ENCODE measurements at regions not wholly inside any gene's neighbourhood (a gene's known extent, or its start where the extent isn't known, plus 50 kb on each side); places are given as distances from the start of the nearest gene placed in this dataset.

- Histone ChIP-seq H3K9me3 (ENCODE audit: control insufficient read depth, insufficient read depth, low read length) (no peaks in the 10 kb centered on the region), H3K36me3 (ENCODE audit: control insufficient read depth, insufficient read depth, low read length) (no peaks in the 10 kb centered on the region), H3K4me1 (ENCODE audit: control insufficient read depth, insufficient read depth, low read length) (no peaks in the 10 kb centered on the region; the same call in 1 of the 2 replicates), H3K27me3 (ENCODE audit: control insufficient read depth, insufficient read depth, low read length) (no peaks in the 10 kb centered on the region), H3K4me3 (ENCODE audit: low read length) (no peak overlapping the region), H3K27ac (ENCODE audit: low read length) (no peak overlapping the region)
- no CpG with 5 or more reads among the region's 4 CpGs for WGBS (ENCODE audit: insufficient coverage, insufficient read length)
- DNase-seq (ENCODE audit: low read depth, low spot score): no peak
Measured at GRCh38 chr5:158061451-158061850, 202.5 kb upstream of the CLINT1 start.

DNA sequence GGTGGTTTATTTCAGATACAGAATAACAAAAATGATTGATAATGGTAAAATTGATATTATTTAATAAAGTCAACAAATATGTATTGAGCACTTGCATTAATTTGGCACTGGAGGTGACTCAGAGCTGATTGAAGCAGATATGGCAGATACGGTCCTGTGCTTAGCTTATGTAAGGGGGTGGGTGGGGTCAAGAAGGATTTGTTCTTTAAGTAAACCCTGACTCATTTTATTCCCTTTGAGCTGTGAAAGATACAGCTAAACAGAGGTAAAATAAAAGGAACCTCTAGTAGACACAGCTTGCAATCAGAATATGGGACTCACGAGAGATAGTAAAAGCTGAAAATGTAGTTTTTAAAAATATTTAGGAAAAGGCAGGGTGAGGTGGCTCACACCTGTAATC is 201.3 kb upstream of the CLINT1 start:
- no peak for DNase-seq (ENCODE audit: low read depth, low spot score)
- Histone ChIP-seq H3K27me3 (ENCODE audit: control insufficient read depth, insufficient read depth, low read length) (no peaks in the 10 kb centered on the region), H3K27ac (ENCODE audit: low read length) (no peak overlapping the region), H3K4me1 (ENCODE audit: control insufficient read depth, insufficient read depth, low read length) (no peaks in the 10 kb centered on the region; the same call in 1 of the 2 replicates), H3K9me3 (ENCODE audit: control insufficient read depth, insufficient read depth, low read length) (no peaks in the 10 kb centered on the region), H3K36me3 (ENCODE audit: control insufficient read depth, insufficient read depth, low read length) (no peaks in the 10 kb centered on the region), H3K4me3 (ENCODE audit: low read length) (no peak overlapping the region)
- no CpG with 5 or more reads among the region's 2 CpGs for WGBS (ENCODE audit: insufficient coverage, insufficient read length)

DNA sequence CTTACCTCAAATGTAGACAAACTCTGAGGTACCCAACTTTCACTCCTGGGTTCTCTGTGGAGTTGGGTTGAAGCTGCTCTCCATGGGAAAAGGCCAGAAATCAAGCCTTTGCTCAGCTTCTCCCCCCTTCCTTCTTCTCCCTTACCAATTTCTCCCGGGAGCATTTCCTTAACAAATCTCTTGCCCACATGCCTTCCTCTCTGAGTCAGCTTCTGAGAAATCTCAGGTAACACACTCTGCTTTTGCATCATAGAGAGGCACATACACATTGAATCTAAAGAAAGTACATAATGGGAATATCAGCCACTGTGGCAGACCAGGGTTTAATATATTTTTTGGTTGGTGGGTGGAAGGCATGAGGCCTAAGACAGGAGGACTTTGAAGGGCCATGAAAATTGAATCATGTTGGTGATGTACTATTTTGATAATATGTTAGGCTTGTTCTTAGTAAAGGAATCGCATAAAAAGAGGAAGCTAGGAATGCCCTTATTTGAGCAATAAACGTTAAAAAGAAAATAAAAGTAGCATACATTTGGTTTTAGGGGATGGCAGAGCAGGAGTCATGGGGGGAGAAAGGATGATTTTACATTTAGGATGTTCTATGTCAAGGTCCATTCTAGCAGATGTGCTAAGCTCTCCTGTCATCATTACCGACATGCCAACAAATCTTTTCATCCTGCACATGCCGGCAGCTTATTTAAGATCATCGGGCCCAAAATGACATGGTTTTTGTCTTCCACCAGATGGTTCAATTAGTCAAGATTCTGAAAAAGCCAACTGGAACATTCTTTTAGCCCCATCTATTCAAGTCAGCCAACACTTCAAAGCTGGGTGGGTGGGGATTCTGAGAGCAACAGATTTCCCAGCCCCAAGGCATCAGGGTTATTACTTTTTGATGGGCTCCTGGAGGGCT is 199.5 kb upstream of the CLINT1 start:
- Histone ChIP-seq H3K27ac (ENCODE audit: low read length) (no peak overlapping the region), H3K4me3 (ENCODE audit: low read length) (no peak overlapping the region), H3K9me3 (ENCODE audit: control insufficient read depth, insufficient read depth, low read length) (no peaks in the 10 kb centered on the region), H3K4me1 (ENCODE audit: control insufficient read depth, insufficient read depth, low read length) (no peaks in the 10 kb centered on the region; the same call in 1 of the 2 replicates), H3K36me3 (ENCODE audit: control insufficient read depth, insufficient read depth, low read length) (no peaks in the 10 kb centered on the region), H3K27me3 (ENCODE audit: control insufficient read depth, insufficient read depth, low read length) (no peaks in the 10 kb centered on the region)
- no CpG with 5 or more reads among the region's 6 CpGs for WGBS (ENCODE audit: insufficient coverage, insufficient read length)
- no peak for DNase-seq (ENCODE audit: low read depth, low spot score)

GRCh38 chr5:158056130-158056825 is 197.3 kb upstream of the CLINT1 start:
- no peaks in the 10 kb centered on the region; the same call in 1 of the 2 replicates for H3K4me1 ChIP-seq (ENCODE audit: control insufficient read depth, insufficient read depth, low read length)
- no peak overlapping the region for H3K27ac ChIP-seq (ENCODE audit: low read length)
- no CpG with 5 or more reads among the region's 5 CpGs for WGBS (ENCODE audit: insufficient coverage, insufficient read length)
- H3K4me3 ChIP-seq (ENCODE audit: low read length): no peak overlapping the region
- DNase-seq (ENCODE audit: low read depth, low spot score): no peak
- H3K27me3 ChIP-seq (ENCODE audit: control insufficient read depth, insufficient read depth, low read length): no peaks in the 10 kb centered on the region
- H3K36me3 ChIP-seq (ENCODE audit: control insufficient read depth, insufficient read depth, low read length): no peaks in the 10 kb centered on the region
- no peaks in the 10 kb centered on the region for H3K9me3 ChIP-seq (ENCODE audit: control insufficient read depth, insufficient read depth, low read length)

- no peaks in the 10 kb centered on the region for H3K36me3 ChIP-seq (ENCODE audit: control insufficient read depth, insufficient read depth, low read length)
- WGBS (ENCODE audit: insufficient coverage, insufficient read length): no CpG with 5 or more reads among the region's 4 CpGs
- H3K27ac ChIP-seq (ENCODE audit: low read length): no peak overlapping the region
- H3K4me1 ChIP-seq (ENCODE audit: control insufficient read depth, insufficient read depth, low read length): no peaks in the 10 kb centered on the region; the same call in 1 of the 2 replicates
- no peaks in the 10 kb centered on the region for H3K27me3 ChIP-seq (ENCODE audit: control insufficient read depth, insufficient read depth, low read length)
- H3K4me3 ChIP-seq (ENCODE audit: low read length): no peak overlapping the region
- no peaks in the 10 kb centered on the region for H3K9me3 ChIP-seq (ENCODE audit: control insufficient read depth, insufficient read depth, low read length)
- DNase-seq (ENCODE audit: low read depth, low spot score): no peak
Measured at GRCh38 chr5:158055111-158055501, 196.2 kb upstream of the CLINT1 start.

DNA sequence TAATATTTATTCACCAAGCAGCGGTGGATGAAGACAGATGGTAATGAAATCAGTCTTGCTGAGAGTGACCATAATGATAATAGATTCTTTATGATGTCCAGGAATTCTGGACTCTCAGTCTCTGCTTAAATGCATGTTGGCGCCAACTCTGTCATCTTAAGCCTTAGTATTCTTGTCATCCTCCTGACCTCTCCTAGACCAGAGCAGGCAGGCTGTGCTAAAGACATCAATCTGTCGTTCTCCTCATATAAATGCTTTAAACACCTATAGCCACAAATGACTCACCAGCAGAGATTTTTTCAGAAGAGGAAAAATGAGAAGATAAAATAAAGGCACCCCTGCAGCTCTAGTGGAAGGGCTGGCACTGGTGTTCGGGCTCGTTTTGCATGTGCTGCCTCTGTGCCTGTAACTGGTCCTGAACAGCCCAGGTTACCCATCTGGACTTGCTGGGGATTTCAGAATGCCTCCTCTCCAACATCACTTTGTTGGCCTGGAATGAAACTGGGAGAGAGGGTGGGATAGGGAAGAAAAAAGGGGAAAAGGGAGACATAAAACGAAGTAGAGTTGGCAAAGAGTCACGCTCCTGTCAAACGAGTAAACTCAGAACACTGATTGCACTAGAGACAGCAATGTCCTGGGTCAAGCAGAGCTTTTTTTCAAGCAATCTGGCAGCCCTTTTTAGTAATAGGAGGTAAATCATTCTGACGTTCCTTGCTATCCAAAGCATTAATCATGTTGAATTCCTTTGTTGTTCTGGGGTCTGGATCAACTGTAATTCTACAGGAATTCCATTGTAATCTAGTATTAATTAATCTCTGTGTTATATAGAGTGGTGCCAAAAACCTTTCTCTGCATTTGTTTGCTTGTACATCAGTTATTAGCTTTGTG is 195.5 kb upstream of the CLINT1 start:
- Histone ChIP-seq H3K4me3 (ENCODE audit: low read length) (no peak overlapping the region), H3K27me3 (ENCODE audit: control insufficient read depth, insufficient read depth, low read length) (no peaks in the 10 kb centered on the region), H3K36me3 (ENCODE audit: control insufficient read depth, insufficient read depth, low read length) (no peaks in the 10 kb centered on the region), H3K9me3 (ENCODE audit: control insufficient read depth, insufficient read depth, low read length) (no peaks in the 10 kb centered on the region), H3K27ac (ENCODE audit: low read length) (no peak overlapping the region), H3K4me1 (ENCODE audit: control insufficient read depth, insufficient read depth, low read length) (no peaks in the 10 kb centered on the region; the same call in 1 of the 2 replicates)
- no peak for DNase-seq (ENCODE audit: low read depth, low spot score)
- no CpG with 5 or more reads among the region's 9 CpGs for WGBS (ENCODE audit: insufficient coverage, insufficient read length)

- H3K4me3 ChIP-seq (ENCODE audit: low read length): no peak overlapping the region
- H3K36me3 ChIP-seq (ENCODE audit: control insufficient read depth, insufficient read depth, low read length): no peaks in the 10 kb centered on the region
- DNase-seq (ENCODE audit: low read depth, low spot score): no peak
- no peaks in the 10 kb centered on the region for H3K9me3 ChIP-seq (ENCODE audit: control insufficient read depth, insufficient read depth, low read length)
- H3K27ac ChIP-seq (ENCODE audit: low read length): no peak overlapping the region
- no CpG with 5 or more reads among the region's 4 CpGs for WGBS (ENCODE audit: insufficient coverage, insufficient read length)
- H3K27me3 ChIP-seq (ENCODE audit: control insufficient read depth, insufficient read depth, low read length): no peaks in the 10 kb centered on the region
- no peaks in the 10 kb centered on the region for H3K4me1 ChIP-seq (ENCODE audit: control insufficient read depth, insufficient read depth, low read length)
Measured at GRCh38 chr5:158051036-158051435, 192.1 kb upstream of the CLINT1 start.

DNA sequence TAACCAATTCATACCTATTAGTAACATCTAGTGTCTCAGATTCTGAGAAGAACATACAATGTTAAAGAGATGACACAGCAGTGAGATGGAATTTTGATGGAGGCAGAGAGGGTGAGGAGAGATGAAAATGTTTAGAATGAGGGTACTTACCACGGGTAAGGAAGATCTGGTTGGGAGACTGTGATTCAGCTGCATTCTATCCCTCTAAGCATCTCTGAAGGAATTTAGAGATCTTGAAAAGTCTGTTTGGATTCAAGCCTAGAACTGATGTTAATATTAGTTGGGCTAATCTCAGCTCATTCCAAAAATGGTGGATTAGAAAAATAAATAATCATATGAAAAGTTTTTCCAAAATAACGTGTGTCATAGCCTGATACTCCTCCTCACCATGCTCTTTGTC is 191.5 kb upstream of the CLINT1 start:
- WGBS (ENCODE audit: insufficient coverage, insufficient read length): no CpG with 5 or more reads among the region's 2 CpGs
- DNase-seq (ENCODE audit: low read depth, low spot score): no peak
- no peaks in the 10 kb centered on the region for H3K27me3 ChIP-seq (ENCODE audit: control insufficient read depth, insufficient read depth, low read length)
- H3K4me1 ChIP-seq (ENCODE audit: control insufficient read depth, insufficient read depth, low read length): no peaks in the 10 kb centered on the region
- H3K27ac ChIP-seq (ENCODE audit: low read length): no peak overlapping the region
- H3K36me3 ChIP-seq (ENCODE audit: control insufficient read depth, insufficient read depth, low read length): no peaks in the 10 kb centered on the region
- no peaks in the 10 kb centered on the region for H3K9me3 ChIP-seq (ENCODE audit: control insufficient read depth, insufficient read depth, low read length)
- no peak overlapping the region for H3K4me3 ChIP-seq (ENCODE audit: low read length)

- Histone ChIP-seq H3K4me1 (ENCODE audit: control insufficient read depth, insufficient read depth, low read length) (no peaks in the 10 kb centered on the region), H3K9me3 (ENCODE audit: control insufficient read depth, insufficient read depth, low read length) (no peaks in the 10 kb centered on the region), H3K27ac (ENCODE audit: low read length) (no peak overlapping the region), H3K36me3 (ENCODE audit: control insufficient read depth, insufficient read depth, low read length) (no peaks in the 10 kb centered on the region), H3K4me3 (ENCODE audit: low read length) (no peak overlapping the region), H3K27me3 (ENCODE audit: control insufficient read depth, insufficient read depth, low read length) (no peaks in the 10 kb centered on the region)
- WGBS (ENCODE audit: insufficient coverage, insufficient read length): no CpG with 5 or more reads among the region's 1 CpG
- no peak for DNase-seq (ENCODE audit: low read depth, low spot score)
Measured at GRCh38 chr5:158049459-158049858, 190.5 kb upstream of the CLINT1 start.

- Histone ChIP-seq H3K4me1 (ENCODE audit: control insufficient read depth, insufficient read depth, low read length) (no peaks in the 10 kb centered on the region), H3K27ac (ENCODE audit: low read length) (no peak overlapping the region), H3K36me3 (ENCODE audit: control insufficient read depth, insufficient read depth, low read length) (no peaks in the 10 kb centered on the region), H3K4me3 (ENCODE audit: low read length) (no peak overlapping the region), H3K27me3 (ENCODE audit: control insufficient read depth, insufficient read depth, low read length) (no peaks in the 10 kb centered on the region), H3K9me3 (ENCODE audit: control insufficient read depth, insufficient read depth, low read length) (no peaks in the 10 kb centered on the region)
- no CpG with 5 or more reads among the region's 1 CpG for WGBS (ENCODE audit: insufficient coverage, insufficient read length)
- DNase-seq (ENCODE audit: low read depth, low spot score): no peak
Measured at GRCh38 chr5:158045696-158046095, 186.8 kb upstream of the CLINT1 start.

All from iPS DF 6.9 (cell line).